WERI-Rb-1 (cell line): ENCODE measurements at regions not wholly inside any gene's neighbourhood (a gene's known extent, or its start where the extent isn't known, plus 50 kb on each side); places are given as distances from the start of the nearest gene placed in this dataset.
A peak's percentile ranks its signal among the peaks of the same experiment; 100 is the strongest.

Experiments used
- DNase-seq: peaks from one replicate; pipeline ENCODE4 v3.0.0-alpha.2; 2020
- H3K27ac ChIP-seq: fragments of 250-450 bp; sonication (Bioruptor Pico); 2 replicates; pipeline ENCODE4 v1.5.1; 2020; ENCODE audit warnings: mild to moderate bottlenecking, moderate library complexity
- H3K27me3 ChIP-seq: fragments of 250-450 bp; sonication (Bioruptor Pico); 2 replicates; pipeline ENCODE4 v1.5.1; 2021; ENCODE audit warnings: mild to moderate bottlenecking, low read depth, moderate library complexity; ENCODE audit not compliant: insufficient read depth, severe bottlenecking
- H3K36me3 ChIP-seq: fragments of 250-450 bp; sonication (Bioruptor Pico); 2 replicates; pipeline ENCODE4 v1.5.1; 2020; ENCODE audit warnings: mild to moderate bottlenecking, moderate library complexity
- H3K4me3 ChIP-seq: 2 replicates; pipeline ENCODE4 v1.5.1; 2011; ENCODE audit warnings: low read depth, mild to moderate bottlenecking, control low read depth, low read length
- H3K9me3 ChIP-seq: fragments of 250-450 bp; sonication (Bioruptor Pico); 2 replicates; pipeline ENCODE4 v1.5.1; 2021; ENCODE audit warnings: mild to moderate bottlenecking, moderate library complexity; ENCODE audit not compliant: severe bottlenecking
- CTCF ChIP-seq: IDR thresholded peaks from 2 replicates; pipeline ENCODE4 v1.5.1; 2011; ENCODE audit warnings: low read depth, mild to moderate bottlenecking, control low read depth, inconsistent platforms, low read length

GRCh38 chr1:55555956-55556725, 341.0 kb upstream of the USP24 start:
- Histone ChIP-seq H3K9me3 (peaks cover 13% of the 10 kb centered on the region), H3K4me3 (no peak overlapping the region), H3K36me3 (no peaks in the 10 kb centered on the region), H3K27me3 (no peaks in the 10 kb centered on the region), H3K27ac (no peak overlapping the region)
- no peak for TF ChIP-seq CTCF
- no peak for DNase-seq

GRCh38 chr1:55554611-55555010, 339.4 kb upstream of the USP24 start:
- Histone ChIP-seq H3K4me3 (no peak overlapping the region), H3K27ac (peak overlapping the region; percentile 62), H3K27me3 (no peaks in the 10 kb centered on the region), H3K36me3 (no peaks in the 10 kb centered on the region), H3K9me3 (peaks cover 13% of the 10 kb centered on the region)
- DNase-seq = peak; percentile 75
- TF ChIP-seq CTCF = no peak

GRCh38 chr1:55552636-55553035, 337.5 kb upstream of the USP24 start:
- no peak for TF ChIP-seq CTCF

GRCh38 chr1:55547405-55547804, 332.2 kb upstream of the USP24 start:
- peak overlapping the region; percentile 63 for H3K27ac ChIP-seq
- peak; percentile 58 for DNase-seq
- TF ChIP-seq CTCF = no peak

More at GRCh38 chr1:55552636-55553035, 337.5 kb upstream of the USP24 start:
- no peaks in the 10 kb centered on the region for H3K27me3 ChIP-seq
- no peak overlapping the region for H3K27ac ChIP-seq
- DNase-seq = no peak
- H3K9me3 ChIP-seq = peaks cover 13% of the 10 kb centered on the region
- no peaks in the 10 kb centered on the region for H3K36me3 ChIP-seq
- no peak overlapping the region for H3K4me3 ChIP-seq

GRCh38 chr1:55546553-55546952, 331.4 kb upstream of the USP24 start:
- Histone ChIP-seq H3K36me3 (no peaks in the 10 kb centered on the region), H3K27me3 (no peaks in the 10 kb centered on the region), H3K9me3 (no peaks in the 10 kb centered on the region), H3K27ac (no peak overlapping the region), H3K4me3 (no peak overlapping the region)
- no peak for TF ChIP-seq CTCF
- DNase-seq = no peak

More at GRCh38 chr1:55547405-55547804, 332.2 kb upstream of the USP24 start:
- no peak overlapping the region for H3K4me3 ChIP-seq
- H3K9me3 ChIP-seq = peaks cover 8% of the 10 kb centered on the region
- H3K27me3 ChIP-seq = no peaks in the 10 kb centered on the region
- H3K36me3 ChIP-seq = no peaks in the 10 kb centered on the region

GRCh38 chr1:55544826-55545225, 329.7 kb upstream of the USP24 start:
- H3K4me3 ChIP-seq = no peak overlapping the region
- no peak for DNase-seq
- no peaks in the 10 kb centered on the region for H3K27me3 ChIP-seq
- H3K9me3 ChIP-seq = no peaks in the 10 kb centered on the region
- no peak overlapping the region for H3K27ac ChIP-seq
- no peak for TF ChIP-seq CTCF
- H3K36me3 ChIP-seq = no peaks in the 10 kb centered on the region
